Tibial nerve (tissue), 3 donors: ENCODE measurements at regions not wholly inside any gene's neighbourhood (a gene's known extent, or its start where the extent isn't known, plus 50 kb on each side); places are given as distances from the start of the nearest gene placed in this dataset.

Source experiments
- CTCF ChIP-seq, 5 experiments: fragments of 200-600 bp in 3 of 5; fragments of 450-650 bp in 2 of 5; sonication (generic) in 3 of 5; IDR thresholded peaks; one replicate each; pipeline ENCODE4 v1.5.1; 2016 to 2019; ENCODE audit warnings: antibody characterized with exemption in 5 of 5, mild to moderate bottlenecking in 3 of 5, moderate library complexity in 2 of 5
- POLR2A ChIP-seq, 2 donors: fragments of 450-650 bp; IDR thresholded peaks; one replicate each; pipeline ENCODE4 v1.6.1; 2017; ENCODE audit warnings: antibody characterized with exemption in 2 of 2, mild to moderate bottlenecking in 2 of 2, moderate library complexity in 2 of 2

DNA sequence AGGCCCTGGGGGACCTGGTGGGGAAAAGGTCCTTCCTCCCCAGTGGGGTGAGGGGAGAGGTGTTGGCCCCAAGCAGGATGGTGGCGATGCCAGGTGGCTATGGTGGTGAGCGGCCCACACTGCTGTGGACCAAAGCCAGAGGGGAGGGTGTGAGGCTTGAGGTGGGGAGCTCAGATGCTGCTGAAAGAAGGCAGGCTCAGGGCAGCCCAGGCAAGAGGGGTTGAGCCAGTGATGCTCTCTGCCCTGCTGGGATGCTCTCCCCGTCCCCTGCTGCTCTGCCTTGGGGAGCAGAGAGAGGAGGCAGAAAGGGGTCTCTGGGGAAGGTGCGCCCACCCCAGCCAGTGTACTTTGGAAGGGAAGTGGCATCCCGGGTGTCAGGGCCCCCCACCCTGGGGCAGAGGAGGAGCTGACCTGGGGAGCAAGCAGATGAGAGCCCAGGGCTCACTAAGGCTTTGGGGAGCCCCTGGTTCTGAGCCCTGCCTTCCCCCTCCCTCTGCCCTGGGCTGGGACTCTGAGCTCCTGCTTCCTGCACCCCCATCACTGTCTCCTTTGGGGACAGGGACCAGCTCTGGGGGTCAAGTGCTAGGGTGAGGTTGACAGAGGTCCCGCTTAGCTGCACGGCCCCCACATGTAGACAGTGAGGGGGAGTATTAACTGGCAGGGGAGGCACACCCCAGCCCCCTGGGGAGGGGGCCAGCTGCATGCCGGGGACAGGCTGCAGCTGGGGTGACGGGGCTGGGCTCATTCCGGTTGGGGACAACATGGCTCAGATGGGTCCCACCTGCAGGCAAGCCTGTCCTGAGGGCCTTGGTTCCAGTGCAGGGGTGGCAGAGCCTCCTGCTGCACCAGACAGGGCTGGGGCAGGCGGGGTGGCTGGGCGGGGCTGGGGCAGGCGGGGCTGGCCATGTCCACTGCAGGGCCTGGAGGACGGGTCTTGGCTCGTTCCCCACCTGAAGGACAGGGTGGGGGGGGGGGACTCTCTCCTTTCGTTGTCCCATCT lies 124.4 kb downstream of the KIF26A start:
- TF ChIP-seq CTCF (IDR thresholded peaks at IDR 0.05) (no peak), POLR2A (IDR thresholded peaks at IDR 0.05) (no peak)
